HL-60 (cell line): ENCODE measurements at regions not wholly inside any gene's neighbourhood (a gene's known extent, or its start where the extent isn't known, plus 50 kb on each side); places are given as distances from the start of the nearest gene placed in this dataset.

ENCODE experiments used
- DNase-seq, 2 experiments: peaks; one replicate each; pipeline ENCODE4 v3.0.0-alpha.2; 2010 to 2020; ENCODE audit warnings: low read depth in 1 of 2, low spot score in 1 of 2
- H3K27ac ChIP-seq: fragments of 250-450 bp; sonication (Bioruptor Pico); replicated peaks from 2 replicates; pipeline ENCODE4 v1.5.1; 2020; ENCODE audit warnings: mild to moderate bottlenecking, moderate library complexity
- H3K27me3 ChIP-seq: fragments of 250-450 bp; sonication (Bioruptor Pico); 2 replicates; pipeline ENCODE4 v1.5.1; 2021; ENCODE audit warnings: mild to moderate bottlenecking, moderate library complexity; ENCODE audit not compliant: insufficient read depth, poor library complexity, severe bottlenecking
- H3K4me3 ChIP-seq: replicated peaks from 2 replicates; pipeline ENCODE4 v1.5.1; 2011; ENCODE audit warnings: mild to moderate bottlenecking, control low read depth, low read length; ENCODE audit not compliant: insufficient read depth
- CTCF ChIP-seq: IDR thresholded peaks from one replicate; pipeline ENCODE4 v1.5.1; 2011; ENCODE audit warnings: low read length, control low read depth, inconsistent platforms; ENCODE audit not compliant: insufficient read depth
- GABPA ChIP-seq: IDR thresholded peaks from 2 replicates; pipeline ENCODE4 v1.6.1; 2012; ENCODE audit warnings: low read depth
- POLR2AphosphoS5 ChIP-seq: IDR thresholded peaks from 2 replicates; pipeline ENCODE4 v1.6.1; 2012; ENCODE audit warnings: low read depth
- REST ChIP-seq: IDR thresholded peaks from 2 replicates; pipeline ENCODE4 v1.6.1; 2012; ENCODE audit warnings: low read depth; ENCODE audit not compliant: insufficient replicate concordance
- SPI1 ChIP-seq: IDR thresholded peaks from 2 replicates; pipeline ENCODE4 v1.6.1; 2012; ENCODE audit warnings: low read depth, mild to moderate bottlenecking, borderline replicate concordance

GRCh38 chr16:5385811-5386210 is 288.2 kb upstream of the EEF2KMT start:
- Histone ChIP-seq H3K27me3 (no peaks in the 10 kb centered on the region), H3K4me3 (no peak overlapping the region), H3K27ac (no peak overlapping the region)
- DNase-seq, result no peak
- no peak for TF ChIP-seq SPI1
- no peak for TF ChIP-seq POLR2AphosphoS5
- TF ChIP-seq CTCF, result no peak
- TF ChIP-seq REST, result no peak
- no peak for TF ChIP-seq GABPA

GRCh38 chr16:5385115-5385514 is 287.5 kb upstream of the EEF2KMT start:
- no peaks in the 10 kb centered on the region for H3K27me3 ChIP-seq
- DNase-seq, result no peak
- H3K4me3 ChIP-seq, result no peak overlapping the region
- TF ChIP-seq CTCF (no peak), SPI1 (no peak), POLR2AphosphoS5 (no peak), REST (no peak), GABPA (no peak)
- no peak overlapping the region for H3K27ac ChIP-seq

- TF ChIP-seq POLR2AphosphoS5 (no peak), REST (no peak), SPI1 (no peak), CTCF (no peak), GABPA (no peak)
- no peak for DNase-seq
- H3K4me3 ChIP-seq, result no peak overlapping the region
- no peak overlapping the region for H3K27ac ChIP-seq
- H3K27me3 ChIP-seq, result no peaks in the 10 kb centered on the region
These were observed 286.1 kb upstream of the EEF2KMT start for GRCh38 chr16:5383737-5384136.
